WI38 (cell line): ENCODE measurements at regions not wholly inside any gene's neighbourhood (a gene's known extent, or its start where the extent isn't known, plus 50 kb on each side); places are given as distances from the start of the nearest gene placed in this dataset.

ENCODE experiments used
- H3K4me3 ChIP-seq: 2 replicates; pipeline ENCODE4 v1.5.1; 2011; ENCODE audit warnings: low read depth, mild to moderate bottlenecking, control low read depth, low read length
- CTCF ChIP-seq: IDR thresholded peaks from 2 replicates; pipeline ENCODE4 v1.5.1; 2012; ENCODE audit warnings: low read depth, mild to moderate bottlenecking, control low read depth, low read length

GRCh38 chr9:81741103-81741502 lies 51.8 kb upstream of the TLE1 start:
- no peak for TF ChIP-seq CTCF
- no peak overlapping the region for H3K4me3 ChIP-seq

- TF ChIP-seq CTCF: no peak
- no peak overlapping the region for H3K4me3 ChIP-seq
Observed at GRCh38 chr9:81748091-81748490, 58.7 kb upstream of the TLE1 start.

- H3K4me3 ChIP-seq: no peak overlapping the region
- no peak for TF ChIP-seq CTCF
Observed at GRCh38 chr9:81753436-81753835, 64.1 kb upstream of the TLE1 start.

DNA sequence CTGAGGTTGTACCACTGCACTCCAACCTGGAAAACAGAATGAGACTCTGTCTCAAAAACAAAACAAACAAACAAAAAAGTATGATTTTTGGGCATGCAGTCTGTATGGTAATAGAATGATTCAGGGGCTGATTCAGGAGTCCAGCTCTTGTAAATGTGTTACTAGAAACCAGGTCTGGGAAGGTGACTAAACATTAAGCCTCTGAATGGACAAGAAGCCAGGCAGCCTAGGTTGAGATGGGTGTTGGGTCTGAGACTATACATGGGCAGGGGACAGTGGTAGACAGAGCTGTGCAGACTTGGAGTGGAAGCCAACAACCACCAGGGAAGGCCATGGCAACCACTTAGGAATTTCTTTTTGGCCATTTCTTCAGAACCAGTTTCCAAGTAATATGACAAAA lies 64.9 kb upstream of the TLE1 start:
- no peak for TF ChIP-seq CTCF
- no peak overlapping the region for H3K4me3 ChIP-seq

- no peak overlapping the region for H3K4me3 ChIP-seq
- no peak for TF ChIP-seq CTCF
Observed at GRCh38 chr9:81755721-81756120, 66.4 kb upstream of the TLE1 start.

GRCh38 chr9:81756561-81756960 lies 67.2 kb upstream of the TLE1 start:
- no peak overlapping the region for H3K4me3 ChIP-seq
- TF ChIP-seq CTCF: no peak

DNA sequence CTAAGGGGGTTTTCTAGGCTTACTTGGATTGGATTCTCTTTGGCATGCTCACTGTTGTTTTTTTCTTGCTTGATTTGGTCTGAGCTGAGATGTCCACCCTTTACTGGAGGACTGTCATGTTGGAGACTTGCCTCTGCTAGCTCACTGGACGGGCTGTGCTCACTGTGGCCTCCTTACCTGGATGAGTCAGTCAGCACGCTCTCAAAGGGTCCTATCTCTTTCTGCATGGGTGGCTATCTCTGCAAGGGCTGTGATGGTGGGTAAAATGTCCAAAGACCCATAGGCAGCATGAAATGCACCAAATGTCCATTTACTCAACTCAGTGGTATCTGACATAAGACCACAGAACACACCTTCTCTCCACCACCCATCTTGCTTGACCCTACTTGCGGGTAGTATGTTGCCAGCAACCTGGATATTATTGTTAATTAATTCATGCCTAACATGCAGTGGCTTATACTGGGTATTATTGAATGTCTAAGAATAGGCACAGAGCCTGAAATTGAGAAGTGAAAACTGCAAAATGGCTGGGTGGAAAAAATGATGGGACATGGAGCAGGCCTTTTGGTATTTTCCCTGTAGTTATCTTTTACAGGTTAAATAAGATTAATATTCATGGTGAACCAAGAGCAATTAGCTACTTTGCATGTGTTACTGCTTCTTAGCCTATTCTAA lies 68.9 kb upstream of the TLE1 start:
- no peak overlapping the region for H3K4me3 ChIP-seq
- no peak for TF ChIP-seq CTCF
